HUES48 (cell line): ENCODE measurements at regions not wholly inside any gene's neighbourhood (a gene's known extent, or its start where the extent isn't known, plus 50 kb on each side); places are given as distances from the start of the nearest gene placed in this dataset.
"Not testable (repeated sequence)": the region's sequence is repeated elsewhere in the genome, so short reads cannot be mapped to it uniquely, and the experiment has no call there.

Source experiments
- H3K27ac ChIP-seq: one replicate; pipeline ENCODE4 v1.7.0; 2013; ENCODE audit warnings: low read depth, low read length, inconsistent platforms
- H3K27me3 ChIP-seq: 2 replicates; pipeline ENCODE4 v1.6.1; 2013; ENCODE audit warnings: mild to moderate bottlenecking, low read length; ENCODE audit not compliant: control insufficient read depth, insufficient read depth
- H3K36me3 ChIP-seq: 2 replicates; pipeline ENCODE4 v1.6.1; 2013; ENCODE audit warnings: low read length; ENCODE audit not compliant: control insufficient read depth, insufficient read depth
- H3K4me1 ChIP-seq: 2 replicates; pipeline ENCODE4 v1.6.1; 2013; ENCODE audit warnings: mild to moderate bottlenecking, low read length; ENCODE audit not compliant: control insufficient read depth, insufficient read depth
- H3K4me3 ChIP-seq: 2 replicates; pipeline ENCODE4 v1.5.1; 2013; ENCODE audit warnings: mild to moderate bottlenecking, low read depth, low read length
- H3K9ac ChIP-seq: 2 replicates; pipeline ENCODE4 v1.6.1; 2013; ENCODE audit warnings: mild to moderate bottlenecking, low read depth, low read length, moderate library complexity
- H3K9me3 ChIP-seq: 2 replicates; pipeline ENCODE4 v1.6.1; 2013; ENCODE audit warnings: low read length; ENCODE audit not compliant: control insufficient read depth, insufficient read depth

DNA sequence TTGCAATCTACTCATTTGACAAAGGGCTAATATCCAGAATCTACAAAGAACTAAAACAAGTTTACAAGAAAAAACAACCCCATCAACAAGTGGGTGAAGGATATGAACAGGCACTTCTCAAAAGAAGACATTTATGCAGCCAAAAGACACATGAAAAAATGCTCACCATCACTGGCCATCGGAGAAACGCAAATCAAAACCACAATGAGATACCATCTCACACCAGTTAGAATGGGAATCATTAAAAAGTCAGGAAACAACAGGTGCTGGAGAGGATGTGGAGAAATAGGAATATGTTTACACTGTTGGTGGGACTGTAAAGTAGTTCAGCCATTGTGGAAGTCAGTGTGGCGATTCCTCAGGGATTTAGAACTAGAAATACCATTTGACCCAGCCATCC lies 336.5 kb downstream of the NR2F2 start:
- H3K36me3 ChIP-seq, H3K9me3 ChIP-seq, H3K4me3 ChIP-seq, H3K27ac ChIP-seq, H3K9ac ChIP-seq, H3K27me3 ChIP-seq, H3K4me1 ChIP-seq: not testable (repeated sequence)

DNA sequence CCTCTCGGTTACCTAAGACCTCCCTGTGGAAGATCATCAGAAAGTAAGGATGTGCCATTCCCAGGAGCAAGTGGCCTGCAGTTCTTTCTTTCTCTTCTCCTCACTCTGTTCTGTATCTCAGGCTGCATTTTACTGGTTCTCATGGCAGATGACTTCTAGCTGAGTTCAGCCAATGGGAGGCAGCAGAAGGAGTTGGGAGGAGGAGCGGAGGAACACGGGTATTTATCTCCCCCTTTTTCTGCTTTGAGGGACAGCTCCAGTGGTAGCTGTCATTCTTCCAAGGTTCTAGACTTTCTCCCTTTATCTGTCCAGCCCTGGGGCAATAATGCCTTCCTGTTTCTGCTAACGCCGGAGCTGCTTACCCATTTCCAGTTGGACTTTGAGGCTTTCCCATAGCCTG lies 339.9 kb downstream of the NR2F2 start:
- H3K27me3 ChIP-seq, result no peaks in the 10 kb centered on the region
- no peaks in the 10 kb centered on the region for H3K4me1 ChIP-seq
- H3K36me3 ChIP-seq, result no peaks in the 10 kb centered on the region
- no peak overlapping the region for H3K27ac ChIP-seq
- H3K9ac ChIP-seq, result no peak overlapping the region
- H3K4me3 ChIP-seq, result no peak overlapping the region
- no peaks in the 10 kb centered on the region for H3K9me3 ChIP-seq

DNA sequence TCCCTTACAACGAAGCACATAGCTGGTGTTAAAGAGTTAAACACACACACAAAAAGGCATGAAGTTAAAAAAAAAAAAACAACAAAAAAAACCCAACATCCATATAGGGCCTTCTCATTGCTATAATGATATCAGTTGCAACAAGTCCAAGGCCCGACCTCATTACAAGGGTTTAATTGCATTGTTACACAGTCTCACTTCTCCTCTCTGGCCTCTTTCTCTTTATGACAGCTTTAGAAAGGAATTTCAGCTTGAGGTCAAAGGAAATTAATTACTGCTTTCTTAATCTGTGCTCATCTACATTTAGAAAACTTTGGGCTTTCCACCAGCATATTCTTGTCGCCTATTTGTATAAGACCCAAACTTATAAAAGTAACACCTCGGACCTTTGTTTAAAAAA lies 342.1 kb downstream of the NR2F2 start:
- H3K4me3 ChIP-seq, result no peak overlapping the region
- H3K27me3 ChIP-seq, result no peaks in the 10 kb centered on the region
- no peaks in the 10 kb centered on the region for H3K36me3 ChIP-seq
- H3K27ac ChIP-seq, result no peak overlapping the region
- H3K9ac ChIP-seq, result no peak overlapping the region
- no peaks in the 10 kb centered on the region for H3K9me3 ChIP-seq
- no peaks in the 10 kb centered on the region for H3K4me1 ChIP-seq

DNA sequence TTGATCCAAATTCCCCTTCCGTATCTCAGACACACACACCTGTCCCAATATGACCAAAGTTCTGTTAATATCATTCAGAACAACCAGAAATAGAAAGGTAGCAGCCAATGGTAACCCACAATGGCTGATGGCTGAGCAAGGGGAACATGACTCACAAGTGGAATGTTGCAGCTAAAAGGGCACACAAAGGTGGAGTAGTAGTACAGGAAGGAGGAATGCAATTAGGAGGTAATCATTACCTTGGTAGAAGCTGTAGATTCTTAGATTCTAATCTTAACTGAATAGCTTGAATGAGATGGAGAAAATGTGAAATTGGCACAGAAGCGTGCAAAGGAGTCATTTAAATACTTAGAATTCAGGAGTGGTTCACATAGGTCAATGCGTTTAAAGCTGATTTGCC lies 347.9 kb downstream of the NR2F2 start:
- H3K27me3 ChIP-seq, result no peaks in the 10 kb centered on the region
- H3K9me3 ChIP-seq, result no peaks in the 10 kb centered on the region
- no peaks in the 10 kb centered on the region for H3K36me3 ChIP-seq
- no peak overlapping the region for H3K4me3 ChIP-seq
- no peak overlapping the region for H3K27ac ChIP-seq
- H3K4me1 ChIP-seq, result no peaks in the 10 kb centered on the region
- H3K9ac ChIP-seq, result no peak overlapping the region

DNA sequence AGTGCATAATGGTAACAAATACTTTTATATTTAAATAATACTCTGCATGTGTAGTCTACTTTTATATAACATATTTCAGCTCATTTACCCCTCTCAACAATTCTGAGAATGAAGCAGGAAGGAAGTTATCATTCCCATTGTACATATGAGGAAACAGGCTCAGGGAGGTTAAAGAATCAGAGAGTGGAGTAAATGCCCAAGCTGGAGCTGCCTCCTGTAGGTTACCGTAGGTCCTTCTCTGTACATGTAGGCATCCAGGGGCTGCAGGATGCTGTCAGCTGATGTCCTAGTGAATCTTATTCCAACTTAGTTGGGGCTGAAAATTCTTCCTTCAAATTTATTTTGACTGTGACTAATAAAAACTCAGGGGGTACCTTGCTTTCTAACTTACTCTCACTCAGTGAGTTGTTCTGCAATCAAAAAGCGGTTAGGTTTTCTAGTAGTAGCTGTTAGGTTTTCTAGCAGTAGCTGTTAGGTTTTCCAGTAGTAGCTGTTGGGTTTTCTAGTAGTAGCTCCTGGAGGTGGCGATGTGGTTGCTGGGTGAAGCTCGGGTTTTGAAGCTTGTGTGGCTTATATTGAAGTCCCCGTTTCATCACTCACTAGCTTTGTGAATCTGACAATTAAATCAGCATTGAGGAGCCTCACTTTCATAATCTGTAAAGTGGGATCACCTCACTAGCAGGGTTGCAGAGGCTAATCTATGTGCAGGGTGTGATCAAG lies 357.0 kb downstream of the NR2F2 start:
- no peaks in the 10 kb centered on the region for H3K4me1 ChIP-seq
- no peak overlapping the region for H3K9ac ChIP-seq
- H3K4me3 ChIP-seq, result no peak overlapping the region
- H3K9me3 ChIP-seq, result no peaks in the 10 kb centered on the region
- H3K36me3 ChIP-seq, result no peaks in the 10 kb centered on the region
- H3K27me3 ChIP-seq, result no peaks in the 10 kb centered on the region
- H3K27ac ChIP-seq, result no peak overlapping the region

DNA sequence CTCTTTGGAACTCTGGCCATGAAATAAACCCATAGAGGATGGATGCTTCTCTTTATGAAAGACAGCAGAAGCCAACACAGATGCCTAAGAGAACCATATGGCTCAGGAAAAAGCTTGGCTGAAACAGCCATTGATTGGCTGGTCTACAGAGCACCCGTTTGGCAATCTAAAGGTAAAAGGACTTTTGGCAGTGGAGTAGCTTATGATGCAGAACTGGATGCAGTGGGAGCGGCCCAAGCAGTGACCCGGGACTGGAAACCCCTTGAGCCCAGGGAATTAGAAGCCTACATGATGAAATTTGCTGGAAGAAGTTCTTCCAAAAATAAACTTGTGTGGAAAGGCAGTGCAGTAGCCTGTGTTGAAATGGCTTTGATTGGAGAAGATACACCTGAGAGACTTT lies 360.2 kb downstream of the NR2F2 start:
- H3K4me3 ChIP-seq, result no peak overlapping the region
- H3K27ac ChIP-seq, result no peak overlapping the region
- no peaks in the 10 kb centered on the region for H3K9me3 ChIP-seq
- no peaks in the 10 kb centered on the region for H3K36me3 ChIP-seq
- no peaks in the 10 kb centered on the region for H3K27me3 ChIP-seq
- no peaks in the 10 kb centered on the region for H3K4me1 ChIP-seq
- H3K9ac ChIP-seq, result no peak overlapping the region

GRCh38 chr15:96692826-96693225 lies 362.3 kb downstream of the NR2F2 start:
- no peak overlapping the region for H3K4me3 ChIP-seq
- H3K27ac ChIP-seq, result no peak overlapping the region
- no peaks in the 10 kb centered on the region for H3K9me3 ChIP-seq
- no peak overlapping the region for H3K9ac ChIP-seq
- H3K27me3 ChIP-seq, result no peaks in the 10 kb centered on the region
- no peaks in the 10 kb centered on the region for H3K36me3 ChIP-seq
- no peaks in the 10 kb centered on the region for H3K4me1 ChIP-seq

DNA sequence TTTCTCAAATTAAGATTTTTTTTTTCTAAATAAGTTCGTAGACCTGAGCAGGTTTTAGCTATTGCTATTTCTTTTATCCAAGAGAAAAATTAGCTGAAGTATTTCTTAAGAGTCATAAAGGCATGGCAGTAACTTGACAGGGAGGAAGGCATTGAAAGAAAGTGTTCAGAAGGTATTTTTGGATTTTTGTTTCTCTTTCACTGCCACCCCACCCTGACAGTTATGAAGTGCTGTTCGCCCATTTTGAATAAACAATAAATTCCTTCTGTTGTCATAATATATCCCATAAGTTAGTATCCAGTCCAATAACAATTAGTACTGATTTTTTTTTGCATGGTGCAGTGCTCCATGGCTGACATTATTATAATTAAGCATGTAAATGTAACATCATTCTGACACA lies 363.0 kb downstream of the NR2F2 start:
- Histone ChIP-seq H3K27ac (no peak overlapping the region), H3K9ac (no peak overlapping the region), H3K27me3 (no peaks in the 10 kb centered on the region), H3K4me3 (no peak overlapping the region), H3K36me3 (no peaks in the 10 kb centered on the region), H3K9me3 (no peaks in the 10 kb centered on the region), H3K4me1 (no peaks in the 10 kb centered on the region)

DNA sequence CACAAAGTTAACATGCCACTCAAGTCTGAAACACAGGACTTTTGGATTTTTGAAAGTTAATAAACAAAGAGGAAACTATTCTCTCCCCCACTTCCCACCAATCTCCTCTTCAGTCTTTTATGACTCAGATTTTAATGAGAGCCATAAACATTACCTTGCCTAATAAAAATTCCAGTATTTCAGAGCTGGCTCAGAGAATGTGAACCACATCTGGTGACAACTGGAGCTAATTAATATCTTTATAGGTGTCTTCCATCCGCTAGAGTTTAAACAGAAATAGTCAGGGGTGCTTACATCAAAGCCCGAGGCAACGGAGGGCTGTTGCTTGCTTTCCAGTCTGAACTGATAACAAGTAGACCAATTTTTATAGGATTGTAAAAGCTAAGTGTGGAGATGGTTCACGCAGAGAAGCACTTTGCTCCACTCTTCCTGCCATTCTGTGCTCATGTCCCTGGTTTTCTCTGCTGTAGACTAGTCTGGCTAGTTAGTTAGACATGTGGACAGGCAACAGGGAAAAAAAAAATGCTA lies 363.6 kb downstream of the NR2F2 start:
- no peak overlapping the region for H3K27ac ChIP-seq
- H3K4me3 ChIP-seq, result no peak overlapping the region
- no peak overlapping the region for H3K9ac ChIP-seq
- H3K4me1 ChIP-seq, result peaks cover 3% of the 10 kb centered on the region
- no peaks in the 10 kb centered on the region for H3K36me3 ChIP-seq
- H3K9me3 ChIP-seq, result no peaks in the 10 kb centered on the region
- no peaks in the 10 kb centered on the region for H3K27me3 ChIP-seq

- no peaks in the 10 kb centered on the region for H3K36me3 ChIP-seq
- peaks cover 17% of the 10 kb centered on the region for H3K4me1 ChIP-seq
- H3K9me3 ChIP-seq, result no peaks in the 10 kb centered on the region
- H3K27me3 ChIP-seq, result no peaks in the 10 kb centered on the region
- no peak overlapping the region for H3K4me3 ChIP-seq
- H3K27ac ChIP-seq, result no peak overlapping the region
- H3K9ac ChIP-seq, result no peak overlapping the region
Measured at GRCh38 chr15:96695426-96695825, 364.9 kb downstream of the NR2F2 start.

GRCh38 chr15:96699871-96700401 lies 369.4 kb downstream of the NR2F2 start:
- no peaks in the 10 kb centered on the region for H3K36me3 ChIP-seq
- no peaks in the 10 kb centered on the region for H3K9me3 ChIP-seq
- no peak overlapping the region for H3K9ac ChIP-seq
- H3K27ac ChIP-seq, result peak overlapping the region; percentile 48
- no peak overlapping the region for H3K4me3 ChIP-seq
- H3K27me3 ChIP-seq, result peaks cover 4% of the 10 kb centered on the region; the same call in 1 of the 2 replicates
- H3K4me1 ChIP-seq, result peaks cover 62% of the 10 kb centered on the region
